ENCODE measurements at regions not wholly inside any gene's neighbourhood (a gene's known extent, or its start where the extent isn't known, plus 50 kb on each side); places are given as distances from the start of the nearest gene placed in this dataset.

GRCh38 chr11:104339380-104339831 lies 175.5 kb upstream of the PDGFD start:
- no peak overlapping the region for H3K27ac ChIP-seq (ENCODE audit: low read depth in 1 of 2, low read length in 2 of 2)
- no peak overlapping the region for H3K4me3 ChIP-seq (replicated peaks in 1 of 3; ENCODE audit: low read depth in 2 of 3, low read length in 3 of 3)
- no peak overlapping the region for H2AFZ ChIP-seq (ENCODE audit: insufficient read depth, low read depth, low read length, poor library complexity, severe bottlenecking)
- no peaks in the 10 kb centered on the region for H3K4me1 ChIP-seq (ENCODE audit: control insufficient read depth in 1 of 2, insufficient read depth in 2 of 2, low read length in 2 of 2)
- no peaks in the 10 kb centered on the region for H3K4me1 Mint-ChIP-seq
- H3K27ac Mint-ChIP-seq: no peak overlapping the region
- TF ChIP-seq CTCF (IDR thresholded peaks at IDR 0.05): no peak
- intact Hi-C loops (cut with micrococcal nuclease): no loop called here
- no peak overlapping the region for H3K9ac ChIP-seq (ENCODE audit: insufficient read depth, low read length, poor library complexity, severe bottlenecking)
- H3K4me3 Mint-ChIP-seq: no peak overlapping the region
- H3K4me2 ChIP-seq (replicated peaks; ENCODE audit: extremely low read depth, low read length, poor library complexity, severe bottlenecking): no peak overlapping the region
- no peaks in the 10 kb centered on the region for H3K36me3 ChIP-seq (replicated peaks in 1 of 2; ENCODE audit: control insufficient read depth in 1 of 2, insufficient read depth in 2 of 2, low read length in 2 of 2)
- peaks cover 0 to 2% (median 1%) of the 10 kb centered on the region in 3 donors for H3K27me3 Mint-ChIP-seq (ENCODE audit: low read depth in 3 of 3)
- H3K79me2 ChIP-seq (ENCODE audit: insufficient read depth, low read length): no peaks in the 10 kb centered on the region
- no peaks in the 10 kb centered on the region for H3K9me3 ChIP-seq (replicated peaks in 1 of 2; ENCODE audit: control insufficient read depth in 1 of 2, insufficient read depth in 1 of 2, low read length in 2 of 2)
- 92% methylated on average over 9 of the region's 10 CpGs for WGBS (ENCODE audit: insufficient coverage)
- H4K20me1 ChIP-seq (ENCODE audit: insufficient read depth, low read length): no peaks in the 10 kb centered on the region
- DNase-seq: no peak
- no peaks in the 10 kb centered on the region for H3K27me3 ChIP-seq (ENCODE audit: control insufficient read depth in 2 of 2, insufficient read depth in 2 of 2, low read length in 2 of 2)
- peaks cover 0 to 10% (median 0%) of the 10 kb centered on the region in 7 donors for H3K9me3 Mint-ChIP-seq
- no peaks in the 10 kb centered on the region for H3K36me3 Mint-ChIP-seq

GRCh38 chr11:104338186-104338585 lies 174.2 kb upstream of the PDGFD start:
- WGBS (ENCODE audit: insufficient coverage): no CpG with 5 or more reads among the region's 1 CpG
- Mint-ChIP-seq H3K9me3 (peaks cover 0 to 10% (median 3%) of the 10 kb centered on the region in 7 donors), H3K27me3 (ENCODE audit: low read depth in 3 of 3) (peaks cover 0 to 2% (median 1%) of the 10 kb centered on the region in 3 donors), H3K36me3 (no peaks in the 10 kb centered on the region), H3K4me3 (no peak overlapping the region), H3K27ac (no peak overlapping the region), H3K4me1 (no peaks in the 10 kb centered on the region)
- Histone ChIP-seq H3K4me3 (replicated peaks in 1 of 3; ENCODE audit: low read depth in 2 of 3, low read length in 3 of 3) (no peak overlapping the region), H3K79me2 (ENCODE audit: insufficient read depth, low read length) (no peaks in the 10 kb centered on the region), H3K36me3 (replicated peaks in 1 of 2; ENCODE audit: control insufficient read depth in 1 of 2, insufficient read depth in 2 of 2, low read length in 2 of 2) (no peaks in the 10 kb centered on the region), H3K27me3 (ENCODE audit: control insufficient read depth in 2 of 2, insufficient read depth in 2 of 2, low read length in 2 of 2) (no peaks in the 10 kb centered on the region), H4K20me1 (ENCODE audit: insufficient read depth, low read length) (no peaks in the 10 kb centered on the region), H3K9me3 (replicated peaks in 1 of 2; ENCODE audit: control insufficient read depth in 1 of 2, insufficient read depth in 1 of 2, low read length in 2 of 2) (no peaks in the 10 kb centered on the region), H3K4me2 (replicated peaks; ENCODE audit: extremely low read depth, low read length, poor library complexity, severe bottlenecking) (no peak overlapping the region), H3K9ac (ENCODE audit: insufficient read depth, low read length, poor library complexity, severe bottlenecking) (no peak overlapping the region), H3K27ac (ENCODE audit: low read depth in 1 of 2, low read length in 2 of 2) (no peak overlapping the region), H2AFZ (ENCODE audit: insufficient read depth, low read depth, low read length, poor library complexity, severe bottlenecking) (no peak overlapping the region), H3K4me1 (ENCODE audit: control insufficient read depth in 1 of 2, insufficient read depth in 2 of 2, low read length in 2 of 2) (no peaks in the 10 kb centered on the region)
- intact Hi-C loops (cut with micrococcal nuclease): no loop called here
- no peak for DNase-seq
- TF ChIP-seq CTCF (IDR thresholded peaks at IDR 0.05): no peak

Data from CD14-positive monocyte (primary cell).